Keratinocyte (primary cell): ENCODE measurements at regions not wholly inside any gene's neighbourhood (a gene's known extent, or its start where the extent isn't known, plus 50 kb on each side); places are given as distances from the start of the nearest gene placed in this dataset.

Experiments
- DNase-seq: peaks from one replicate; pipeline ENCODE4 v3.0.0-alpha.2; 2011; ENCODE audit warnings: low read depth, missing footprints, low spot score
- FAIRE-seq: peaks from 2 replicates; lab custom pipeline; 2011; peaks lifted over from hg19 to GRCh38; lab: Jason Lieb, UNC
- H2AFZ ChIP-seq: 2 replicates; pipeline ENCODE4 v1.6.0; 2012; ENCODE audit warnings: low read length, control low read depth, inconsistent platforms; ENCODE audit not compliant: control insufficient read depth
- H3K27ac ChIP-seq: 2 replicates; pipeline ENCODE4 v1.5.1; 2011; ENCODE audit warnings: low read length; ENCODE audit not compliant: control insufficient read depth, insufficient read depth
- H3K27me3 ChIP-seq: 3 replicates; pipeline ENCODE4 v1.6.0; 2011; ENCODE audit warnings: low read length; ENCODE audit not compliant: control insufficient read depth, insufficient read depth; ENCODE audit errors: extremely low read depth
- H3K36me3 ChIP-seq, 2 experiments: 2 replicates in 1 of 2; 3 replicates in 1 of 2; pipeline ENCODE4 v1.5.1; 2011; ENCODE audit warnings: low read length in 2 of 2, mild to moderate bottlenecking in 1 of 2; ENCODE audit not compliant: control insufficient read depth in 2 of 2, insufficient read depth in 2 of 2; ENCODE audit errors: extremely low read depth in 1 of 2
- H3K4me1 ChIP-seq: 3 replicates; pipeline ENCODE4 v1.5.1; 2011; ENCODE audit warnings: low read length; ENCODE audit not compliant: control insufficient read depth, insufficient read depth; ENCODE audit errors: extremely low read depth
- H3K4me2 ChIP-seq: 3 replicates; pipeline ENCODE4 v1.6.0; 2011; ENCODE audit warnings: low read depth, low read length; ENCODE audit not compliant: control insufficient read depth, insufficient read depth; ENCODE audit errors: extremely low read depth
- H3K4me3 ChIP-seq, 3 experiments: fragments of 200-600 bp in 1 of 3; sonication (generic) in 1 of 3; 2 replicates in 2 of 3; 3 replicates in 1 of 3; pipeline ENCODE4 v1.5.1; 2011 to 2016; ENCODE audit warnings: low read length in 3 of 3, mild to moderate bottlenecking in 3 of 3, control low read depth in 2 of 3, inconsistent platforms in 1 of 3, low read depth in 1 of 3, mixed read lengths in 1 of 3, mixed run types in 1 of 3, moderate library complexity in 1 of 3; ENCODE audit not compliant: control insufficient read depth in 2 of 3, insufficient read depth in 2 of 3; ENCODE audit errors: extremely low read depth in 1 of 3
- H3K79me2 ChIP-seq: 2 replicates; pipeline ENCODE4 v1.6.0; 2012; ENCODE audit warnings: low read length; ENCODE audit not compliant: control insufficient read depth, insufficient read depth
- H3K9ac ChIP-seq: 3 replicates; pipeline ENCODE4 v1.6.0; 2011; ENCODE audit warnings: low read length; ENCODE audit not compliant: control insufficient read depth, insufficient read depth; ENCODE audit errors: extremely low read depth
- H3K9me1 ChIP-seq: 3 replicates; pipeline ENCODE4 v1.6.0; 2011; ENCODE audit warnings: low read length; ENCODE audit not compliant: control insufficient read depth, insufficient read depth; ENCODE audit errors: extremely low read depth
- H3K9me3 ChIP-seq: 2 replicates; pipeline ENCODE4 v1.5.1; 2012; ENCODE audit warnings: low read depth, low read length; ENCODE audit not compliant: control insufficient read depth
- H4K20me1 ChIP-seq: 3 replicates; pipeline ENCODE4 v1.6.0; 2011; ENCODE audit warnings: low read length; ENCODE audit not compliant: control insufficient read depth, insufficient read depth; ENCODE audit errors: extremely low read depth
- EZH2 ChIP-seq: IDR thresholded peaks from one replicate; pipeline ENCODE4 v1.6.1; 2012; ENCODE audit warnings: inconsistent platforms, mild to moderate bottlenecking, low read length, moderate library complexity
- dilution Hi-C: fragments of 300-500 bp; cut with MboI; formaldehyde crosslinking; loops from one replicate; pipeline ENCODE4 v1.7.0; 2020; ENCODE audit warnings: low sequenced_read_pairs; ENCODE audit not compliant: extremely low pct_ligation_motif_present
- TF ChIP-seq, protein P1 (sequence below), 3 experiments: IDR thresholded peaks in 1 of 3; conservative IDR thresholded peaks in 1 of 3; optimal IDR thresholded peaks in 1 of 3; 2 replicates in 2 of 3; 3 replicates in 1 of 3; pipeline versions ENCODE3 to v1.5.1; 2011; ENCODE audit warnings: low read length in 3 of 3, mild to moderate bottlenecking in 3 of 3, moderate library complexity in 2 of 3, control low read depth in 1 of 3, inconsistent platforms in 1 of 3; ENCODE audit not compliant: insufficient read depth in 2 of 3; ENCODE audit errors: extremely low read depth in 1 of 3

DNA sequence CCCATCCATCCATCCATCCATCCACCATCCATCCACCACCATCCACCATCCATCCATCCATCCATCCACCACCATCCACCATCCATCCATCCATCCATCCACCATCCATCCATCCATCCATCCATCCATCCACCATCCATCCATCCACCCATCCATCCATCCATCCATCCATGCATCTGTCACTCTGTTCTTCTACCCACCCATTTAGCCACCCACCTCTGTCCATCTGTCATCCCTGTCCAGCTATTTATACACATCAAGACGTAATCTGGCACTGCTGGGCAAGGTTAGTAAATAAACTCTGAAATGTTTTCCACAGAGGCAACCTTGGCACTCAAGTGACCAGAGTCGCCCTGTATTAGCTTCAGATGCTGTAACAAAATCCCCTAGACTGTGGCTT is 120.9 kb downstream of the RTP5 start:
- no peak for FAIRE-seq
- no peak overlapping the region for H3K9ac ChIP-seq
- H3K9me1 ChIP-seq = no peaks in the 10 kb centered on the region
- no peak for DNase-seq
- no peaks in the 10 kb centered on the region for H4K20me1 ChIP-seq
- dilution Hi-C loops = no loop called here
- TF ChIP-seq, protein P1, sequence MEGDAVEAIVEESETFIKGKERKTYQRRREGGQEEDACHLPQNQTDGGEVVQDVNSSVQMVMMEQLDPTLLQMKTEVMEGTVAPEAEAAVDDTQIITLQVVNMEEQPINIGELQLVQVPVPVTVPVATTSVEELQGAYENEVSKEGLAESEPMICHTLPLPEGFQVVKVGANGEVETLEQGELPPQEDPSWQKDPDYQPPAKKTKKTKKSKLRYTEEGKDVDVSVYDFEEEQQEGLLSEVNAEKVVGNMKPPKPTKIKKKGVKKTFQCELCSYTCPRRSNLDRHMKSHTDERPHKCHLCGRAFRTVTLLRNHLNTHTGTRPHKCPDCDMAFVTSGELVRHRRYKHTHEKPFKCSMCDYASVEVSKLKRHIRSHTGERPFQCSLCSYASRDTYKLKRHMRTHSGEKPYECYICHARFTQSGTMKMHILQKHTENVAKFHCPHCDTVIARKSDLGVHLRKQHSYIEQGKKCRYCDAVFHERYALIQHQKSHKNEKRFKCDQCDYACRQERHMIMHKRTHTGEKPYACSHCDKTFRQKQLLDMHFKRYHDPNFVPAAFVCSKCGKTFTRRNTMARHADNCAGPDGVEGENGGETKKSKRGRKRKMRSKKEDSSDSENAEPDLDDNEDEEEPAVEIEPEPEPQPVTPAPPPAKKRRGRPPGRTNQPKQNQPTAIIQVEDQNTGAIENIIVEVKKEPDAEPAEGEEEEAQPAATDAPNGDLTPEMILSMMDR (optimal IDR thresholded peaks at IDR 0.05 in 1 of 3, IDR thresholded peaks at IDR 0.05 in 1 of 3, conservative IDR thresholded peaks at IDR 0.05 in 1 of 3; ENCODE audit: extremely low read depth in 1 of 3, insufficient read depth in 2 of 3, low read length in 3 of 3) = no peak
- TF ChIP-seq EZH2 = no peak
- H3K4me2 ChIP-seq = no peak overlapping the region
- H3K4me3 ChIP-seq = no peak overlapping the region
- no peaks in the 10 kb centered on the region for H3K4me1 ChIP-seq
- no peak overlapping the region for H2AFZ ChIP-seq
- no peaks in the 10 kb centered on the region for H3K27me3 ChIP-seq
- no peak overlapping the region for H3K27ac ChIP-seq
- H3K36me3 ChIP-seq = no peaks in the 10 kb centered on the region
- peaks cover 15% of the 10 kb centered on the region for H3K9me3 ChIP-seq
- H3K79me2 ChIP-seq = no peaks in the 10 kb centered on the region

- no peaks in the 10 kb centered on the region for H3K79me2 ChIP-seq
- TF ChIP-seq, protein P1 (optimal IDR thresholded peaks at IDR 0.05 in 1 of 3, IDR thresholded peaks at IDR 0.05 in 1 of 3, conservative IDR thresholded peaks at IDR 0.05 in 1 of 3; ENCODE audit: extremely low read depth in 1 of 3, insufficient read depth in 2 of 3, low read length in 3 of 3) = no peak
- no peak for TF ChIP-seq EZH2
- no peaks in the 10 kb centered on the region for H3K4me1 ChIP-seq
- H3K27ac ChIP-seq = no peak overlapping the region
- no peaks in the 10 kb centered on the region for H3K9me1 ChIP-seq
- H3K9me3 ChIP-seq = peaks cover 15% of the 10 kb centered on the region
- FAIRE-seq = no peak
- no peaks in the 10 kb centered on the region for H3K27me3 ChIP-seq
- H3K9ac ChIP-seq = no peak overlapping the region
- dilution Hi-C loops = no loop called here
- H4K20me1 ChIP-seq = no peaks in the 10 kb centered on the region
- no peak overlapping the region for H3K4me2 ChIP-seq
- H3K36me3 ChIP-seq = no peaks in the 10 kb centered on the region
- no peak overlapping the region for H2AFZ ChIP-seq
- no peak for DNase-seq
- H3K4me3 ChIP-seq = no peak overlapping the region
Observed at GRCh38 chr2:241991299-241991698, 121.8 kb downstream of the RTP5 start.
